ENCODE measurements at regions not wholly inside any gene's neighbourhood (a gene's known extent, or its start where the extent isn't known, plus 50 kb on each side); places are given as distances from the start of the nearest gene placed in this dataset.
"Not testable (repeated sequence)": the region's sequence is repeated elsewhere in the genome, so short reads cannot be mapped to it uniquely, and the experiment has no call there.

GRCh38 chr9:67313409-67313808 lies 321.1 kb upstream of the SPATA31A3 start:
- not testable (repeated sequence) for TF ChIP-seq CTCF (IDR thresholded peaks at IDR 0.05; ENCODE audit: poor library complexity); EZH2 (IDR thresholded peaks at IDR 0.05; ENCODE audit: borderline replicate concordance); EZH2phosphoT487 (IDR thresholded peaks at IDR 0.05; ENCODE audit: low read depth, severe bottlenecking, unreplicated experiment)
